ENCODE measurements at regions not wholly inside any gene's neighbourhood (a gene's known extent, or its start where the extent isn't known, plus 50 kb on each side); places are given as distances from the start of the nearest gene placed in this dataset.

GRCh38 chr7:84633-85020 is 107.7 kb upstream of the FAM20C start:
- TF ChIP-seq CTCF (IDR thresholded peaks at IDR 0.05) (no peak), POLR2A (IDR thresholded peaks at IDR 0.05) (no peak), EP300 (IDR thresholded peaks at IDR 0.05) (no peak)
